B cell (primary cell): ENCODE measurements at regions not wholly inside any gene's neighbourhood (a gene's known extent, or its start where the extent isn't known, plus 50 kb on each side); places are given as distances from the start of the nearest gene placed in this dataset.

Experiments used
- ATAC-seq: fragments of 200-7000 bp; cut with Tn5 transposase; one replicate; pipeline ENCODE4 v1.10.0; 2021; ENCODE audit warnings: low read depth, mild to moderate bottlenecking, moderate number of reproducible peaks, moderate library complexity
- CTCF ChIA-PET: fragments of 350-600 bp; sonication (Branson Sonifier 250); formaldehyde crosslinking; loops from one replicate; lab custom pipeline; 2021; ENCODE audit warnings: antibody characterized with exemption, inconsistent platforms; lab: Charles Lee
- POLR2A ChIA-PET: fragments of 350-600 bp; sonication (Branson Sonifier 250); formaldehyde crosslinking; loops from one replicate; lab custom pipeline; 2021; ENCODE audit warnings: antibody characterized with exemption; lab: Charles Lee
- DNase-seq: peaks from one replicate; pipeline ENCODE4 v3.0.0; 2013
- H2AFZ ChIP-seq: 2 replicates; pipeline ENCODE4 v1.6.1; 2012; ENCODE audit warnings: mild to moderate bottlenecking, low read depth, low read length; ENCODE audit not compliant: insufficient read depth, poor library complexity, severe bottlenecking
- H3K27ac ChIP-seq, 2 donors: 1 replicate in 1 of 2; 2 replicates in 1 of 2; pipeline ENCODE4 v1.5.1; 2012 to 2013; ENCODE audit warnings: low read length in 2 of 2, mild to moderate bottlenecking in 2 of 2, moderate library complexity in 1 of 2
- H3K27me3 ChIP-seq, 4 experiments: fragments of 200-600 bp in 1 of 4; sonication (generic) in 1 of 4; replicated peaks in 1 of 4; 1 replicate in 2 of 4; 2 replicates in 2 of 4; pipeline versions ENCODE4 v1.6.1 to v1.7.0; 2013 to 2016; ENCODE audit warnings: low read length in 3 of 4, mild to moderate bottlenecking in 2 of 4, mixed read lengths in 1 of 4, moderate library complexity in 1 of 4; ENCODE audit not compliant: insufficient read depth in 4 of 4, control insufficient read depth in 3 of 4; ENCODE audit errors: control extremely low read depth in 1 of 4
- H3K36me3 ChIP-seq, 2 experiments: replicated peaks in 1 of 2; 1 replicate in 1 of 2; 2 replicates in 1 of 2; pipeline versions ENCODE4 v1.6.1 to v1.7.1; 2013; ENCODE audit warnings: low read length in 1 of 2; ENCODE audit not compliant: insufficient read depth in 2 of 2, control insufficient read depth in 1 of 2; ENCODE audit errors: control extremely low read depth in 1 of 2, extremely low read depth in 1 of 2
- H3K4me1 ChIP-seq, 2 donors: fragments of 200-600 bp in 1 of 2; sonication (generic) in 1 of 2; 1 replicate in 1 of 2; 2 replicates in 1 of 2; pipeline versions ENCODE4 v1.5.1 to v1.6.1; 2013 to 2017; ENCODE audit warnings: low read length in 2 of 2; ENCODE audit not compliant: control insufficient read depth in 2 of 2, insufficient read depth in 2 of 2
- H3K4me2 ChIP-seq: replicated peaks from 2 replicates; pipeline ENCODE3; 2012; ENCODE audit warnings: mild to moderate bottlenecking, low read depth, low read length; ENCODE audit not compliant: poor library complexity, severe bottlenecking
- H3K4me3 ChIP-seq, 5 experiments: fragments of 200-600 bp in 1 of 5; sonication (generic) in 1 of 5; 1 replicate in 3 of 5; 2 replicates in 2 of 5; pipeline versions ENCODE4 v1.5.1 to v1.7.0; 2011 to 2016; ENCODE audit warnings: low read length in 4 of 5, mild to moderate bottlenecking in 4 of 5, low read depth in 2 of 5, control low read depth in 1 of 5, moderate library complexity in 1 of 5; ENCODE audit not compliant: insufficient read depth in 1 of 5; ENCODE audit errors: control extremely low read depth in 1 of 5, extremely low read depth in 1 of 5
- H3K79me2 ChIP-seq: fragments of 200-600 bp; sonication (generic); one replicate; pipeline ENCODE4 v1.6.0; 2016; ENCODE audit warnings: low read length; ENCODE audit not compliant: control insufficient read depth, insufficient read depth
- H3K9ac ChIP-seq: fragments of 200-600 bp; sonication (generic); 2 replicates; pipeline ENCODE4 v1.6.1; 2017; ENCODE audit warnings: mild to moderate bottlenecking, low read length, moderate library complexity
- H3K9me3 ChIP-seq, 3 donors: one replicate each; pipeline versions ENCODE4 v1.6.1 to v1.7.1; 2013; ENCODE audit warnings: low read length in 2 of 3; ENCODE audit not compliant: control insufficient read depth in 2 of 3, insufficient read depth in 1 of 3; ENCODE audit errors: control extremely low read depth in 1 of 3
- H4K20me1 ChIP-seq: 2 replicates; pipeline ENCODE4 v1.6.0; 2012; ENCODE audit warnings: mild to moderate bottlenecking, low read length; ENCODE audit not compliant: insufficient read depth, control insufficient read depth, poor library complexity, severe bottlenecking
- H3K27ac Mint-ChIP-seq: one replicate; pipeline ENCODE4 v1.8.0; 2021; ENCODE audit warnings: mixed read lengths
- H3K27me3 Mint-ChIP-seq: one replicate; pipeline ENCODE4 v1.8.0; 2021; ENCODE audit warnings: mixed read lengths
- H3K4me1 Mint-ChIP-seq: one replicate; pipeline ENCODE4 v1.8.0; 2021; ENCODE audit warnings: mixed read lengths
- H3K4me3 Mint-ChIP-seq: one replicate; pipeline ENCODE4 v1.8.0; 2021; ENCODE audit warnings: mixed read lengths
- H3K9me3 Mint-ChIP-seq: one replicate; pipeline ENCODE4 v1.8.0; 2022; ENCODE audit warnings: mixed read lengths; ENCODE audit not compliant: insufficient read depth
- CTCF ChIP-seq: fragments of 200-600 bp; IDR thresholded peaks from one replicate; pipeline ENCODE4 v1.8.0; 2022; ENCODE audit warnings: antibody characterized with exemption, mild to moderate bottlenecking
- EZH2 ChIP-seq: IDR thresholded peaks from 2 replicates; pipeline ENCODE4 v1.6.1; 2012; ENCODE audit warnings: borderline replicate concordance, low read depth, mild to moderate bottlenecking, moderate library complexity, low read length; ENCODE audit not compliant: insufficient read depth, poor library complexity, severe bottlenecking
- WGBS: methylation state at CpG from one replicate; pipeline ENCODE4 v1.1.5; 2013; ENCODE audit warnings: missing lambda C conversion rate; ENCODE audit not compliant: insufficient coverage; 5-methylcytosine and 5-hydroxymethylcytosine counted together
- intact Hi-C: fragments of 100-400 bp; cut with micrococcal nuclease; formaldehyde crosslinking; loops from one replicate; pipeline ENCODE4 v1.10.0; 2022

GRCh38 chr1:191096405-191096804 lies 618.7 kb upstream of the BRINP3 start:
- no CpG with 5 or more reads among the region's 1 CpG for WGBS
- Histone ChIP-seq H3K9me3 (peaks cover 0 to 3% (median 2%) of the 10 kb centered on the region in 3 donors), H3K79me2 (no peaks in the 10 kb centered on the region), H3K4me3 (no peak overlapping the region), H3K27me3 (no peaks in the 10 kb centered on the region), H3K9ac (no peak overlapping the region), H3K36me3 (no peaks in the 10 kb centered on the region), H2AFZ (no peak overlapping the region), H3K27ac (no peak overlapping the region), H3K4me1 (no peaks in the 10 kb centered on the region), H4K20me1 (no peaks in the 10 kb centered on the region), H3K4me2 (no peak overlapping the region)
- no peak overlapping the region for H3K4me3 Mint-ChIP-seq
- intact Hi-C loops, result no loop called here
- ATAC-seq (no peak), DNase-seq (no peak)
- H3K27ac Mint-ChIP-seq, result no peak overlapping the region
- no peaks in the 10 kb centered on the region for H3K4me1 Mint-ChIP-seq
- no peaks in the 10 kb centered on the region for H3K27me3 Mint-ChIP-seq
- ChIA-PET CTCF (no interaction called here), POLR2A (no interaction called here)
- peaks cover 2% of the 10 kb centered on the region for H3K9me3 Mint-ChIP-seq
- TF ChIP-seq CTCF (no peak), EZH2 (no peak)

GRCh38 chr1:191099696-191100095 lies 622.0 kb upstream of the BRINP3 start:
- Histone ChIP-seq H2AFZ (no peak overlapping the region), H3K4me1 (no peaks in the 10 kb centered on the region), H3K9me3 (no peaks in the 10 kb centered on the region), H3K36me3 (no peaks in the 10 kb centered on the region), H3K9ac (no peak overlapping the region), H3K4me3 (no peak overlapping the region), H3K79me2 (no peaks in the 10 kb centered on the region), H4K20me1 (no peaks in the 10 kb centered on the region), H3K4me2 (no peak overlapping the region), H3K27me3 (no peaks in the 10 kb centered on the region), H3K27ac (no peak overlapping the region)
- ATAC-seq, result no peak
- H3K4me1 Mint-ChIP-seq, result no peaks in the 10 kb centered on the region
- no peaks in the 10 kb centered on the region for H3K9me3 Mint-ChIP-seq
- H3K4me3 Mint-ChIP-seq, result no peak overlapping the region
- ChIA-PET CTCF (no interaction called here), POLR2A (no interaction called here)
- H3K27me3 Mint-ChIP-seq, result no peaks in the 10 kb centered on the region
- no peak overlapping the region for H3K27ac Mint-ChIP-seq
- WGBS, result 96% methylated on average over 3 of the region's 4 CpGs
- intact Hi-C loops, result no loop called here
- TF ChIP-seq CTCF (no peak), EZH2 (no peak)
- no peak for DNase-seq
